Erythroblast (primary cell): ENCODE measurements at regions not wholly inside any gene's neighbourhood (a gene's known extent, or its start where the extent isn't known, plus 50 kb on each side); places are given as distances from the start of the nearest gene placed in this dataset.

Experiments
- GATA1 ChIP-seq: IDR thresholded peaks from 2 replicates; pipeline ENCODE4 v1.6.1; 2011; ENCODE audit warnings: low read depth, mild to moderate bottlenecking, control low read depth, low read length, moderate library complexity
- POLR2A ChIP-seq: IDR thresholded peaks from 2 replicates; pipeline ENCODE4 v1.6.1; 2011; ENCODE audit warnings: mild to moderate bottlenecking, low read length

- no peak for TF ChIP-seq POLR2A
- TF ChIP-seq GATA1: no peak
Observed at GRCh38 chr6:43990627-43991619, 136.3 kb downstream of the MRPL14 start.
